ENCODE measurements at regions not wholly inside any gene's neighbourhood (a gene's known extent, or its start where the extent isn't known, plus 50 kb on each side); places are given as distances from the start of the nearest gene placed in this dataset.

DNA sequence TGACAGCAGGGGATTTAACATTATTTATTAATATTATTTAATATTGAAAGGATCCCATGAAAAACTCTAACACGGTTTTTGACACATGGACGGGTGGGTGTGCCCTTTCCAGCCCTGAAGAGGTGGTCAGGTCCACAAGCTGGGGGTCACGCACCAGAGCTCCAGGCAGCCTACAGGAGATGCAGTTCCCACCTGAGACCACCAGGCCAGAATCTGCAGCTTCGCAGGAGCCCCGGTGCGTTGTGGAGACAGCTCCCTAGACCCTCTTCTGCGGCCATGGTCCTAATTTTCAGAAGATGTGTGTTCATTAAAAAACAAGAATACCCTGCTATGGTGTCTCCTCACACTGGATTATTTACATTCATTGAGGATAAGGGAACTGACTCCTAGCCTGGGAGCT is 331.1 kb downstream of the C16orf95 start:
- DNase-seq, result no peak

DNA sequence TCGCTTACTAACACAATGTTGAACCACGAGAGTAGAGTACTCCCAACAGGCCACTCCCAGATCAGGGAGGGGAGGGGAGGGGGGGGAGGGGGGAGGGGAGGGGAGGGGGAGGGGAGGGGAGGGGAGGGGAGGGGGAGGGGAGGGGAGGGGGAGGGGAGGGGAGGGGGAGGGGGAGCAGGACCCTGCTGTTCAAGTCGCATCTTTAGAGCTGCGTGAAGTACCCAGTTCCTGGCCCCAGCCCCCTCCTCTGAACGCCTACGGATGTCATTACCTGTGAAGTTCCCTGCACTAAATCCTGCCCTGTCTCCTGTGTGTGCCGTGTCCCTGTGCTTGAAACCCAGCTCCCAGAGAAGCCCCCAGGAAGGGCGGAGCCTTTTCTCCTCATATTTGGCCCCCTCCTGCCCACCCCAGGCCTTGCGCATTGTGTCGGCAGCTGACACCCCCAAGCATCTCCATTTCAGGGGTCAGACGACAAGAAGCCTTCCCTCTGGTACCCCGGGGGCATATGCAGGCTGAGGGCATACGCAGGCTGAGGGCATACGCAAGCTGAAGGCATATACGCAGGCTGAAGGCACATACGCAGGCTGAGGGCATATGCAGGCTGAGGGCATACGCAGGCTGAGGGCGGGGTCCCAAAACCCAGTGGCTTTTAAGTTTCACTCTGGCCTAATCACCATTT is 330.2 kb downstream of the C16orf95 start:
- DNase-seq, result no peak

DNA sequence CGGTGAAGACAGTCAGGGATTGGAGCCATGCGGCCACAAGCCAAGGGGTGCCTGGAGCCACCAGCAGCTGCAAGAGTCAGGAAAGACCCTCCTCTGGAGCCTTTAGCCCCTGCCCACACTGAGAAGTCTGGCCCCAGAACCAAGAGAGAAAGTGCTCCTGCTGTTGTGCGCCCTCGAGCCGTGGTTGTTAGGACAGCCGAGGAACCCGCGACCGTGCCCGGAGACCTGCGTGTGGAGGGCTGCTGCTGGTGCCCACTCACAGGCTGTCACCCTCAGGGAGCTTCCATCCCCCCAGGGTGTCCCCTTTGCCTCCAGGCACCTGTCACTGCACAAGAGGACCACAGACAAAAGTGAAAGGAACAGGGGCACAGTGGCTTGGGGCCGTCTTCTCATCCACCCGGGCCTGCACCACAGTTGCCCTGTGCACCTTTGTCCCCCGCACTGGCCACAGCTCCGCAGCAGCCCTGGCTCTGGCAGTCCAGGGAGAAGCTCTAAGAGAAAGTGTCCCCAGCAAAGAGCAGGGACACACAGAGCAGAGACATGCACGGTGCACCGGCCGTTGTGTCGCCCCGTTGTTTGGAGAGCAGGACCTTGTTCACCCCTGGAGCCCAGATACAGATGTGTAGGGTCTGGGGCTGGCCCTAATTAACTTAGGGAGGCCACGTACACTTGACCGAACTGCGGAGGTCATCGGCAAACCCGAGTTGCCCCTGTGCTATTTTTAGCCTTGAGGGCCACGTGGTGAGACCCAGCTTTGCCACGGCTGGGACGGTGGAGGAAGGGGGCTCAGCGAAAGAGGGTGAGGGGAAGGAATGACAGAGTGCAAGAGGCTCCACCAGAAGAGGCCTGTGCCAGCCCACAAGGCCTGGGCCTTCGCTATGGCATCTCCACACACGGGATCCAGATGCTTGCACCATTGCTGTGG is 329.2 kb downstream of the C16orf95 start:
- no peak for DNase-seq

DNA sequence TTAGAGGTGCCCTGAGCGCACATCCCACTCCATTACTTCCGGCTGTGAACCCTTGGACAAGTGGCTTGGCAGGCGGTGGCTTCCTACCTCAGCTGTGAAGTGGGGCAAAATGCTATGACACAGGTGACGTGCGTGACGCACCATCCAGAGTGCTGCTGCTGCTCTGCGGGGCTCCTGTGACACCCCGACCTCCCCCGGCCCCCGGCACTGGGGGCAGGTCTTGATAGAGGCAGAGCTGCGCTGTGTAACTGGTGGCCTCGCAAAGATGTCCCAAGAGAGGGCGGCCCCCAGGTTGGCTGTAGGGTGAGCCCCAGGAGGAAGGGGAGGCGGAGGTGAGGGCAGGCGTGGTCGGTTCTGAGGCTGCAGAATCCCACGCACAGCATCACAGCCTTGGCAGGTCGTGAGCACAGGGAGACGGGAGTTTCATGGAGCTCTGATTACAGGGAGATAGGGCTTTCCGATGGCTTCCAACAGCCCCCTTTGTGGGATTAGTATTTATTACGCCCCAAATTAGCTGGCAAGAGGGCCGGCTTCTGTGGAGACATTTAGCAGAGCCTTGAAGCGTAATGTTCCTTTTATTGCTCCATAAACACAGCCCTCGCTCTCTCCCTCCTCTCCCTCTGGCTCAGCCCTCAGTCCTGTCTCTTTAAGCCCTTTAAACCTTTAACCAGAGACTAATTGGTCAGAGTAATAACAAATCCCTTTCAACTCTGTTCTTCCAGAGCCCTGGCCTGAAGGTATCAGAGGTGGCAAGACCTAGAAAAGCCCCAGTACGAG is 328.1 kb downstream of the C16orf95 start:
- no peak for DNase-seq

DNA sequence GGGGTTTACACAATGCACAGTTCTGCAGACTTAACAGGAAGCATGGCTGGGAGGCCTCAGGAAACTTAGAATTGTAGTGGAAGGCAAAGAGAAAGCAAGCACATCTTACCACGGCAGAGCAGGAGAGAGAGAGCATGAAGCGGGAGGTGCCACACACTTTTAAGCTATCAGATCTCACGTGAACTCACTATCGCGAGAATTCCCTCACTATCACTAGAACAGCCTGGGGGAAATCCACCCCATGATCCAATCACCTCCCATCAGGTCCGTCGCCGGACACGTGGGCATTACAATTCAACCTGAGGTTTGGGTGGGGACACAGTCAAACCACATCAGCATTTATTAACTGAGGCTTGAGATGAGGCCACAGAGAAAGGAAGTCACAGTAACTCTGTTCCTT is 326.7 kb downstream of the C16orf95 start:
- DNase-seq, result no peak

DNA sequence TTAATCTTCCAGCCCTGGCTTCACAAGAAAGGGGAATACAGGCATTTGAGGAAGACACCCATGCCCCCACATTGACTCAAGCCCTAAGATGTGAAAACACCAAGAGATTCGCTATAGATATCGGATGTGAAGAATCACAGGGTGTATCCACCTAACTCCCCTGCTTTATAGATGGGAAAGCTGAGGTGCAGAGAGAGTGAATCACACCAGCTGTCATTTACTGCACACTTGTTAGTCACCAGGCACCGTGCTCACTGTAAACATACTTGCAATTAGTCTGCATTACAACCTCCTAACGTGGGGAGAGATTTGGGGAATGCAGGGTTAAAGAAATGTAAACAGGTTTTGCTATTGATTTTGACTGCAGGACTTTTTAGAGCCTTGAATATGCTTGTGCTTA is 325.5 kb downstream of the C16orf95 start:
- DNase-seq, result no peak

DNA sequence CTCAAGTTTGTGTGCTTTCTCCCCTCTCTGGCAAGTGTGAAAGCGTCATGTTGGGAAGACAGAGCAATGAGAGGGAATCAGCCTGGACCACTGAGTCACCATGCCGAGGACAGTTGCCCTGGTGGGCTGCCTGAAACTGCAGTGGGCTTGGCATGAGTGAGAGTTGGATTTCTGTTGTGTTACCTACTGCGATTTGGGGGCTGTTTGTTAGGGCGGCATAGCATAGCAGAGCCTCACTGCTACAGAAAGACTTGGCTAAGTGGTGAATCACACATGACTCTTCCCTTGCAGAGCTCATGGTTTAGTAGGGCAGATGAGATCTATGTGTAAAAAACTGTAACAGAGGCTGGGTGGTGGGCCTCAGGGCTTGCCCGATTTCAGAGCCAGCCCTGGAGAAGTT is 324.6 kb downstream of the C16orf95 start:
- no peak for DNase-seq

DNA sequence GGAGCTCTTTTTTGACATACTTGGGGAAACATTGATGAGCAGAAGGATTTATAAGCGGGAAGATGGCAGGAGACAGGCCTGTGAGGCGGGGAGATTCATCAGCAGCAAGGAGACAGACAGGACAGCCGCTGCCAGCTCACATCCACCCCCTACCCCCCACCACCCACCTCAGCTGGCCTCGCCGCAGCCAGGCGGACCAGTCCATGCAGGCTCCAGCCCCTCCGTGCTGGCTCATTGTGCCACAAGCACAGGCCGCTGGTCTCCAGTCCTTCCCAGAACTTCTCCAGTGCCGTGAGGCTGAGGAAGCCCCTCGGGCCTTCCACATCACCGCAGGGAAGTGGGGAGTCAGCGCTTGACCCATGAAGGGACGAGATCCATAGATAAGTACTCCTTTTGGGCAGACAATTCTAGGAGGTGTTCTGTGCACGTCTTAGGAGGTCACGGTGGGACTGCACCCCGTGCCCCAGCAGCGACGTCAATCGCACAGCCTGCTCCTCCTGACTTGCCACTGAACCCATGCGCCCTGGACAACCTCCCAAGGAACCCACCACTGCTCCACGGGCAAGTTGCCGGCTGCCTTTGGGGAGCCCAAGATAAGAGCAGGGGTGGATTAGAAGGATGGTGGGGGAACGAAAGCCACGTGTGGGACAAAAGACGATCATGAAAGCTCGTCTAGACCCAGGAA is 323.6 kb downstream of the C16orf95 start:
- DNase-seq, result no peak

DNA sequence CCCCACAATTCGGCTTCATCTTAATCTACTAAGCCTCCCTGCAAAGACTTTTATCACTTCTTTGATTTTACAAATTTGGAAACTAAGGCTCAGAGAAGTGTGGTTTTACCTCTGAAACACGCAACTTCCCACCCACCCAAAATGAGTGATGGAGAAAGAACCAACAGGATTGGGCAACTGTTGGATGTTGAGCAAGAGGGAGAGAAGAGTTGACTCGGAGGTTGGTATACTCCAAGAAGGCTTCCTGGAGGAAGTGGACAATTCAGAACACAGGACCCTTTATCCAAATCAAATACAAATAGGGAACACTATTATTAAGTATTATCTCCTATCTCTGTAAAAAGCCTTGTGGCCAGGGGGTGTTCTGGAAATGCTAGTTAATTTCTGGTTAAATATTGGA is 323.0 kb downstream of the C16orf95 start:
- DNase-seq, result no peak

DNA sequence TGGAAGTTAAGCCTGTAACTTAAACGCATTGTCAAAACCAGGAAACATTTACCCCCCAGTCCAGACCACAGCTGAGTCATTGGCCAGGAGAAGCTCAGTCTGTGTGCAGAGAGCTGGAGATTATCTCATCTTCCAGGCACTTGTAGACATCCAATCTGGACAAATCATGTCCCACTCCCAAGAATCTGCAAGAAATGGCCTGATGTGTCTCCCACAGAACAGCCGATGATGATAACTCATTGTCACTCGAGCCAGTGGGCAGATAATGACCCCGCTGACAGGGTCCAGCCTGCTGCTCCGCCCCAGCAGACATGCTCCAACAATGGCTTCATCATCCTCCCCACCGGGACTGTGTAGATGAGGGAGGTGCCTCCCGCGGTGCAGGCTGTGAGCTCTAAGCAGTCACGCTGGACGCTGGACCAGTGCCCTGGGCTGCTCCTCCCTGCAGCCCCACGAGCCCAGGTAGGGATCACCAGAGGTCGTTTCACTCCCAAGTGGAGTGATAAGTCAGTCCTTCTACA is 322.5 kb downstream of the C16orf95 start:
- DNase-seq, result no peak

DNA sequence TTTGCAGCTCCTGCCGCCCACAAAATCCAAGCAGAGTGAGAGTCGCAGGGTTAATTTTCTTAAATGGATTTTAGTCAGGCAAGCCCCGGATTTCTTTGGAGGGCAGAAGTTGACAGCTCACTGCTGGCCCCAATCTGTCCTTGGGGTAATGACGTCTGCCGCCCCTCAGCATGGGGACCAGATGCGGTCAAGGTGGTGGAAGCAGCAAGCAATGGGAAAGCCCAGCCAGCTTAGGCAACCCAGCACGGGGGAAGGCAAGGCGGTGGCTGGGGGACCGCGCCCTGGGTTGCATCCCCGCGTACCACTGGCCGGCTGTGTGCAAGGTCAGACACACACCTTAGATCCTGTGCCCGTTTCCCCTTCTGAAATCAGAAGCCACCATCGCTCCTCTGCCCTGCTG is 321.7 kb downstream of the C16orf95 start:
- no peak for DNase-seq

DNA sequence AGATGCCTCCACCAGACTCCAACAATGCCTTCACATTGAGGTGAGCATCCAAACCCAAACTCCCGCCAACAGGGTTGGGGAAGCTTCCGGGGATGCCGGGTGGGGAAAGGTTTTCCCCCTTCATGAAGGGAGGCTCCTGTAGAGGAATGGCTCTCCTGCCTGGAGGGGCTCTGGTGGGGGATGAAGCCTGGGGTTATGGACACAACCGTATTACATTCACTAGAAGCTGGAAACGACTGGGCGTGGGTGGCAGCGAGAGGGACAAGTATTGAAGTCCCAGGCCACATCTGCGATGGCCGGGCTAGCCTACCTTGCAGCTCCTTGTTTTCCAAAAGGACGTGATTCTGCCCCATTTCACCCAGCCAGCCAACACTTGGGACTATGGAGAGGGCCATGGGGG is 321.1 kb downstream of the C16orf95 start:
- no peak for DNase-seq

DNA sequence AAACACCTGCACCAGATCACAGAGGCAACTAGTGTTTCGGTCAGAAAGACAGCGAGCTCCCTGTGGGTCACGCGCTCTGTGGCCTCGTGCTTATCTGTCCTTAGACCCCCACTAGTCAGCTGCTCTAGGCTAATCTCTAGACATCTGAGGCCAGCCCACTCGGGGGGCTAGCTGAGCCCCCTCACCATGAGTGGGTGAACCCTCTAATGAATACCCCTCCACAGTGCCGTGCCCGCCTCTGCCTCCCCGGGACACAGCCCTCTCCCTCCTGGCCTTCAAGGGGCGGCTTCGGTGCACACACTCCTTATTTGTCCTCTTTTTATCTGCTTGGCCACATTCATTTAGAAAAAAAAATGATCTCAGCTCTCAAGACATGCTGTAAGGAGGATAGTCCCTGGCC is 320.1 kb downstream of the C16orf95 start:
- DNase-seq, result no peak

DNA sequence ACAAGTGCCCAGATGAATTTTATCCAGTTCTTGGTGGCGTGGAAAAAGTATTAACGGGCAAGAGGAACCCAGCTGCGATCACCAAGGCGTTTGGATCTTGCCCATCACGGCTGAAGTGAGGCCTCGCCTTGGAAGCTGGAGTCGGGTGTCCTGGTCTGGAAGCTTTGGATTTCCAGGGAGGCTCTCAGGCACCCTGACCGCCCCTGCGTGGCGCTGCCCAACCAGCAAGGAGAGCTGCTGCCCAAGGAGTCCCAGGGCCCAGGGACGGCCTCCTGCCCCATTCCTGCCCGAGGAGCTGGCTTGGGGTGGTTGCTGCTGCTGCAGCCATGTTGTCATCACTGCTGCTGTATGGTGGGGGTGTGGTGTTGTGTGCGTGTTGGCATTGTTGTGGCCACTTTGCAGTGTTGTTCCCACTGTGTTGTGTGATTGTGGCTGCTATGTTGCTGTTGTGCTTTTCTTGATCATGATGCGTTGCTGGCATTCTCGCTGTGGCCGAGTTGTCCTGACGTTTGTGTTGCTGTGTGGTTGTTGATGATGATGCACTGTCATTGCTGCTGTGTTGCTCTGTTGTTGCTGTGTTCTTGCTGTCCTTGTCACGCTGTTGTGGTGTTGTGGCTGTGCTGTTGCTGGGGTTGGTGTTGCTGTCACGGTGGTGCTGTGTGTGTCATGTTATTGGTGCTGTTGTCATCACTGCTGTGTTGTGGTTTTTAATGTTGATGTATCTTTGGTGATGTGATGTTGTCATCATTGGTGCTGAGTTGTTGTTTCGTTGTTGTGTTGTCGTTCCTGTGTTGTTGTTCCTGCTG is 318.8 kb downstream of the C16orf95 start:
- DNase-seq, result no peak

DNA sequence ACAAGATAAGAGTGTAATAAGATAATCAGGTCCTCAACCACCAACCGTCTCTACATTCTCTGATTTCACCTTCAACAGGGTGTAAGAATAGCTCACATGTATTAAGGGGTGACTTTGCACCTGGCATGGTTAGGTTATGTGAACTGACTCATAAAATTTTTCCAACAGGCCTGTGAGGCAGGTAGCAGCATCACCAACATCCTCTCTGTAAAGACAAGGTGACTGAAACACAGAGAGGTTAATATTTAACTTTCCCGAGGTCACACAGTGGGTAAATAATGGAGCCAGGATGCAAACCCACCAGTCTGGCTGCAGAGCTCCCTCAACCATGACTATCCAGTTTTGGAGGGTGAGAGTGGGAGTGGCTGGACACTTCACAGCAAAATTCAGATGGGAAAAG is 317.2 kb downstream of the C16orf95 start:
- DNase-seq, result no peak

DNA sequence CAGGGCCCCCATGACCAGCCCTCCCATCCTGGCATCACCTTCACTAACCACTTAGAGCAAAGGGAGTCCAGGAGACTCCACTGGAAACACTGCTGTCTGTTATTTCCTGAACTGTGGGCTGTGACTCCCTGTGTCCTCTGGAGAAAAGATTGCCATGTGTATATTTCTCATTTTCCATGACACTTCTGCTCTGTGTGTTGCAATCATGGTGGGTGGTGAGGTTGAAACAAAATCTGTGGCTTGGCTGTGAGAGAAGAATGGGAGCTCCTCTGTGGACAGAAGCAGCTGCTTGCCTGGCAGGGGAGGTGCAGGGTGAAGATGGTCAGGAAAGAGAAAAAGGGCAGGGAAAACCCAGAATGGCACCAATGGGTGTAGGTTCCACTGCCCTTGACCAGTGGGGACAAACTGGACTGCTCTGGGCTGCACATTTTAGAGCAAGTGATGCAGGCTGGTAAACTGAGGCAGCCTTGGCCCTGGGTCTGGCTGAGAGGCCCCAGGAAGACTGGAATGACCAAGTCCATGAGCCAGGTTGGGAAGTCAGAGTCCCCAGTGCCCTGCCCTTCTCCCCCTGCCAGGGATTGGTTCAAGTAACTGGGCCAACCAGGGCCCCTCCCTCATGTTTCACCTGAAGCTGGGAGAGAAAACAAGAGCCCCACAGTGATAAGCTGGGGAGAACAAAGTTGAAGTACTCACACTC is 314.3 kb downstream of the C16orf95 start:
- DNase-seq, result no peak

DNA sequence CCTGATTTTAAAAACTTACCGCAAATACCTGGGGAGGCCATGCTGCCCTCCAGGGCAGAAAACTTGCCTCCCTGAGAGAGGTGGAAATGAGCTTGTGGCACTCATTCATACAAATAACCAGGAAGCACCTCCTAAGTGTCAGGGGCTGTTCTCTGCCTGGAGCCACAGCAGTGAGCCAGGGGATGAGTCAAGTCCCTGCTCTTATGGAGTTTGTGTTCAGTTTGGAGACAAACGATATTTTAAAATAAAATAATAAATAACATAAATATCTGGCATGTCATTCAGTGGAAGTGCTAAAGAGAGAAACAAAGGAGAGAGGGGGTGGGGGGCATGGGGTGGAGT is 313.8 kb downstream of the C16orf95 start:
- DNase-seq, result no peak

DNA sequence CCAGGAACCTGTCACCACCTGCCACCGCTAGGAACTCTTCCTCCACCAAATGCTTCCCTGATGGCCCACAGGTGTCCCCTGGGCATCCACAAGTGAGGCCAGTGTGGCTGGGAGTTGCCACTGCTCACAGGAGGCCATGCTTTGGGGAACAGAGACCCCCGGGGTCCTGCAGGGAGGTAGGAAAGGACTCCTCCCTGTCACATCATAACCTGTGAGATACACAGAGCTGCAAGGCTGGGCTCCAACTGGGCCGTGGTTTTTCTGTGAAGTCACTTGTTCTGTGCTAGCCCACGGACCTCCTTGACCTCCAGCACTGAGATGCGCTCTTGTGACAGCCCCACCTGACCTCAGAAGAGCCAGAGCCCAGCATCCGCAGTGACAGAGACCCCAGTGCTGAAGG is 311.2 kb downstream of the C16orf95 start:
- no peak for DNase-seq

DNA sequence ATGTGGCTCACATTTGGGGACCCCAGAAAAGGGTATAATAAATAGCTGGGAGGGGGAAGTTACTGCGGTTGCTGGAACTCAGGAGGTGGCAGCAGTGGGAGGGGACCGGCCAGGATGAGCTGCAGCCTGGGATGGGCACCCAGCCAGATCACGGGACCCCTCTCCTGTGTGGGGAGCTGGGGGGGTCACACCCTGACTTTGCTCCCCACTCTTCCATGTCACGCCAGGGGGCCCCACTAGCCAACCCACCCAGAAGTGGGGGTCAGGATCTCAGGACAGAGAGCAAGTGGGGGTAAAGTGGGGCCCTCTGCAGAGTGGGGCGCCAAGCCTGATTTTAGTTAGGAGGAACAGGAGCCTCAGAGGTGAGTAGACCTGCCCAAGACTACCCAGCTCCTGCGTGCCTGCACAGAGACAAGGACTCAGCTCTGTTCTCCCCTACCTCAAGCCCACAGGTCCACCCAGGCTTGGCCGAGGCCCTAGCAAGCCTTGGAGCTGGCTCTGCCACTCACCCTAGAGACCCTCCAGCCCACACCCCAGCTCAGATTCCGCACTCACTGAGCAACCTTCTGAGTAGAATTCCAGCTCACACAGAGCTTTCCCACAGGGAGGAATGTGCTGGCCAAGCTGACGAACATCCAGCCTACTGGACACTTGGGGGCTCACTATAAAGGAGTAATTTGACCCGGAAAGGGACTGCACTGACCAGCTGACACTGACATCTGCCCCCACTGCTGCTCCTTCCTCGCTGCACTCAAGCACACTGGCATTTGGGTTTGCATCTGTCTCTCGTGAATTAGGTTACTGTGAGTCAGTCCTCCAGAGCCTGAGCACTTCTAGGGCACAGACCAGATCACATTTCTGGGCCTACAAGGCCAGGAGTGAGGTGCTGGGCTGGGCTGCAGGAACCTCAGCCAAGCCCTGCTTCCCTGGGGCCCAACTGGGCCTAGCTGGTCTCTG is 310.1 kb downstream of the C16orf95 start:
- DNase-seq, result no peak

DNA sequence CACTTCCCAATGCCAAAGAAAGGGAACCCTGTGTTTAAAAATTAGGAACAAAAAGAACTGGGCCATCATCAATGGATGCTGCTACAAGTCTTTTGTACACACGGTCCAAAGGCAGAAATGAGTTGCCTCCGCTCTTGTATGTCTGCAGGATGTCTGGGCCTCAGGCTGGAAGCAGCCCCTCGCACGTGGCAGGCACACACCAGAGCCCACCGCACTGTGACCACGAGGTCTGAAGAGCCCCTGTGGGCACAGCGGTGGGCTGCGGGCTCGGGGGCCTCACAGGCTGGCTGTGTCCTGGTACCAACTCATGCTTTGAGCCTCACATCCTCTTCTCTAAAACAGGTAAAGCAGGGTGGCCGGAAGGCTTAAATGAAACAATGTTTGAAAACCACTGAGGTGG is 309.3 kb downstream of the C16orf95 start:
- DNase-seq, result no peak

Measured in NCI-H1105 (cell line).